ENCODE measurements at regions not wholly inside any gene's neighbourhood (a gene's known extent, or its start where the extent isn't known, plus 50 kb on each side); places are given as distances from the start of the nearest gene placed in this dataset.

DNA sequence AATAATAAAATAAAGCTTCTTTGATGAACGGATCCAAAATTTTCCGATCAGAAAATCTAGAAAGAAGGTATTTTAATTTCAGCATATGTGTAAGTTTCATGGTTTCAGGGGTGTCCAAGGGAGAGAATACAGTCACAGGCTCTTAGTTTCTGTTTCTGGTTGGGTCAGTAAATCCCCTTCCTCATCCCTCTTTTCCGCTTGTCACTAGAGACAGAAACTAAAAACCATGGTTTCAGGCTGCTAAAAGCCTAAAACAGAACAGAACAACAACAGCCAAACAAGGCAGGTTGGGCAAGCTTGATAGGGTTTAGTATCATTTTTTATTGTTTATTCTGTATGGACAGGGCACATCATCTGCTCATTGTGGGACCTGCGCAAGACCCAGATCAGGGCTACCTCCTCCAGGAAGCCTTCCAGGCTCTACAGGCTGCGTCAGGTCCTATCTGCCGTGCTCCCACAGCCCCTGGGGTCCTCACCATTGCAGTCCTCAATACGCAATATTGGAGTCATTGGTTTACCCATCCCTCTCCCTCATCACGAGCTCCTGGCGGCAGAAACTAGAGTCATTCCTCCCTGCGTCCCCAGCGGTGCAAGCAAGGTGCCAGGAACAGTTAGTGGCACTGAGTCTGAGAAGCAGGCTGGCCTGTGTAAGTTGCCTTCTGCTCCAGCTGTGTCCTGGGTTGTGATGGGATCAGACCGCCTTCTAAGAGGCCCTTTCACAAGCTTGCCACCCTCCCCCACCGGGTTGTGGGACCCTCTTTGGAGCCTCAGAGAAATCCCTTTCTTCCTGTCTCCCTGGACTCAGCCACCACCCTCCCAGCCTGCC lies 70.2 kb upstream of the CUX1 start:
- TF ChIP-seq SP1 (IDR thresholded peaks at IDR 0.05) (no peak), RXRA (IDR thresholded peaks at IDR 0.05) (no peak), RAD21 (IDR thresholded peaks at IDR 0.05) (no peak), YY1 (IDR thresholded peaks at IDR 0.05) (no peak), JUND (IDR thresholded peaks at IDR 0.05) (no peak), GABPA (IDR thresholded peaks at IDR 0.05 in 1 of 2, conservative IDR thresholded peaks at IDR 0.05 in 1 of 2) (no peak), EGR1 (IDR thresholded peaks at IDR 0.05; ENCODE audit: low read depth in 2 of 2) (no peak)
- TF ChIP-seq, protein P1, sequence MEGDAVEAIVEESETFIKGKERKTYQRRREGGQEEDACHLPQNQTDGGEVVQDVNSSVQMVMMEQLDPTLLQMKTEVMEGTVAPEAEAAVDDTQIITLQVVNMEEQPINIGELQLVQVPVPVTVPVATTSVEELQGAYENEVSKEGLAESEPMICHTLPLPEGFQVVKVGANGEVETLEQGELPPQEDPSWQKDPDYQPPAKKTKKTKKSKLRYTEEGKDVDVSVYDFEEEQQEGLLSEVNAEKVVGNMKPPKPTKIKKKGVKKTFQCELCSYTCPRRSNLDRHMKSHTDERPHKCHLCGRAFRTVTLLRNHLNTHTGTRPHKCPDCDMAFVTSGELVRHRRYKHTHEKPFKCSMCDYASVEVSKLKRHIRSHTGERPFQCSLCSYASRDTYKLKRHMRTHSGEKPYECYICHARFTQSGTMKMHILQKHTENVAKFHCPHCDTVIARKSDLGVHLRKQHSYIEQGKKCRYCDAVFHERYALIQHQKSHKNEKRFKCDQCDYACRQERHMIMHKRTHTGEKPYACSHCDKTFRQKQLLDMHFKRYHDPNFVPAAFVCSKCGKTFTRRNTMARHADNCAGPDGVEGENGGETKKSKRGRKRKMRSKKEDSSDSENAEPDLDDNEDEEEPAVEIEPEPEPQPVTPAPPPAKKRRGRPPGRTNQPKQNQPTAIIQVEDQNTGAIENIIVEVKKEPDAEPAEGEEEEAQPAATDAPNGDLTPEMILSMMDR (IDR thresholded peaks at IDR 0.05; ENCODE audit: low read depth, low read length, missing input control): no peak
- TF ChIP-seq, protein P2, sequence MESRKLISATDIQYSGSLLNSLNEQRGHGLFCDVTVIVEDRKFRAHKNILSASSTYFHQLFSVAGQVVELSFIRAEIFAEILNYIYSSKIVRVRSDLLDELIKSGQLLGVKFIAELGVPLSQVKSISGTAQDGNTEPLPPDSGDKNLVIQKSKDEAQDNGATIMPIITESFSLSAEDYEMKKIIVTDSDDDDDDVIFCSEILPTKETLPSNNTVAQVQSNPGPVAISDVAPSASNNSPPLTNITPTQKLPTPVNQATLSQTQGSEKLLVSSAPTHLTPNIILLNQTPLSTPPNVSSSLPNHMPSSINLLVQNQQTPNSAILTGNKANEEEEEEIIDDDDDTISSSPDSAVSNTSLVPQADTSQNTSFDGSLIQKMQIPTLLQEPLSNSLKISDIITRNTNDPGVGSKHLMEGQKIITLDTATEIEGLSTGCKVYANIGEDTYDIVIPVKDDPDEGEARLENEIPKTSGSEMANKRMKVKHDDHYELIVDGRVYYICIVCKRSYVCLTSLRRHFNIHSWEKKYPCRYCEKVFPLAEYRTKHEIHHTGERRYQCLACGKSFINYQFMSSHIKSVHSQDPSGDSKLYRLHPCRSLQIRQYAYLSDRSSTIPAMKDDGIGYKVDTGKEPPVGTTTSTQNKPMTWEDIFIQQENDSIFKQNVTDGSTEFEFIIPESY (IDR thresholded peaks at IDR 0.05): no peak
- TF ChIP-seq, protein P3, sequence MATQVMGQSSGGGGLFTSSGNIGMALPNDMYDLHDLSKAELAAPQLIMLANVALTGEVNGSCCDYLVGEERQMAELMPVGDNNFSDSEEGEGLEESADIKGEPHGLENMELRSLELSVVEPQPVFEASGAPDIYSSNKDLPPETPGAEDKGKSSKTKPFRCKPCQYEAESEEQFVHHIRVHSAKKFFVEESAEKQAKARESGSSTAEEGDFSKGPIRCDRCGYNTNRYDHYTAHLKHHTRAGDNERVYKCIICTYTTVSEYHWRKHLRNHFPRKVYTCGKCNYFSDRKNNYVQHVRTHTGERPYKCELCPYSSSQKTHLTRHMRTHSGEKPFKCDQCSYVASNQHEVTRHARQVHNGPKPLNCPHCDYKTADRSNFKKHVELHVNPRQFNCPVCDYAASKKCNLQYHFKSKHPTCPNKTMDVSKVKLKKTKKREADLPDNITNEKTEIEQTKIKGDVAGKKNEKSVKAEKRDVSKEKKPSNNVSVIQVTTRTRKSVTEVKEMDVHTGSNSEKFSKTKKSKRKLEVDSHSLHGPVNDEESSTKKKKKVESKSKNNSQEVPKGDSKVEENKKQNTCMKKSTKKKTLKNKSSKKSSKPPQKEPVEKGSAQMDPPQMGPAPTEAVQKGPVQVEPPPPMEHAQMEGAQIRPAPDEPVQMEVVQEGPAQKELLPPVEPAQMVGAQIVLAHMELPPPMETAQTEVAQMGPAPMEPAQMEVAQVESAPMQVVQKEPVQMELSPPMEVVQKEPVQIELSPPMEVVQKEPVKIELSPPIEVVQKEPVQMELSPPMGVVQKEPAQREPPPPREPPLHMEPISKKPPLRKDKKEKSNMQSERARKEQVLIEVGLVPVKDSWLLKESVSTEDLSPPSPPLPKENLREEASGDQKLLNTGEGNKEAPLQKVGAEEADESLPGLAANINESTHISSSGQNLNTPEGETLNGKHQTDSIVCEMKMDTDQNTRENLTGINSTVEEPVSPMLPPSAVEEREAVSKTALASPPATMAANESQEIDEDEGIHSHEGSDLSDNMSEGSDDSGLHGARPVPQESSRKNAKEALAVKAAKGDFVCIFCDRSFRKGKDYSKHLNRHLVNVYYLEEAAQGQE (IDR thresholded peaks at IDR 0.05): no peak
- TF ChIP-seq, protein P4, sequence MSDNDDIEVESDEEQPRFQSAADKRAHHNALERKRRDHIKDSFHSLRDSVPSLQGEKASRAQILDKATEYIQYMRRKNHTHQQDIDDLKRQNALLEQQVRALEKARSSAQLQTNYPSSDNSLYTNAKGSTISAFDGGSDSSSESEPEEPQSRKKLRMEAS (IDR thresholded peaks at IDR 0.05): no peak

Data from liver (tissue), 3 donors.